Breast epithelium (tissue), 4 donors: ENCODE measurements at regions not wholly inside any gene's neighbourhood (a gene's known extent, or its start where the extent isn't known, plus 50 kb on each side); places are given as distances from the start of the nearest gene placed in this dataset.

Source experiments
- DNase-seq, 2 donors: peaks; one replicate each; pipeline ENCODE4 v3.0.0-alpha.2; 2019; ENCODE audit warnings: low spot score in 2 of 2
- H3K27ac ChIP-seq, 2 donors: fragments of 200-600 bp; sonication (generic) in 1 of 2; one replicate each; pipeline ENCODE4 v1.5.1; 2016 to 2019; ENCODE audit warnings: mild to moderate bottlenecking in 1 of 2
- H3K27me3 ChIP-seq, 2 donors: fragments of 200-600 bp; sonication (generic) in 1 of 2; one replicate each; pipeline versions ENCODE4 v1.5.1 to v1.6.0; 2017 to 2019; ENCODE audit warnings: control low read depth in 1 of 2, mild to moderate bottlenecking in 1 of 2
- H3K36me3 ChIP-seq: fragments of 200-600 bp; one replicate; pipeline ENCODE4 v1.5.1; 2019
- H3K4me1 ChIP-seq, 2 donors: fragments of 200-600 bp; sonication (generic); one replicate each; pipeline ENCODE4 v1.5.1; 2016 to 2019; ENCODE audit warnings: control low read depth in 1 of 2
- H3K4me3 ChIP-seq, 3 donors: fragments of 200-600 bp; sonication (generic); 1 replicate in 2 of 3; 2 replicates in 1 of 3; pipeline ENCODE4 v1.5.1; 2016 to 2019; ENCODE audit warnings: mild to moderate bottlenecking in 3 of 3, moderate library complexity in 2 of 3
- H3K9me3 ChIP-seq, 2 donors: fragments of 200-600 bp; sonication (generic) in 1 of 2; one replicate each; pipeline ENCODE4 v1.5.1; 2016 to 2019; ENCODE audit warnings: control low read depth in 1 of 2
- POLR2A ChIP-seq: fragments of 450-650 bp; IDR thresholded peaks from one replicate; pipeline ENCODE4 v1.6.1; 2016; ENCODE audit warnings: antibody characterized with exemption, mild to moderate bottlenecking, moderate library complexity
- POLR2AphosphoS5 ChIP-seq, 3 donors: sonication (generic); formaldehyde crosslinking; IDR thresholded peaks; one replicate each; pipeline ENCODE4 v1.6.1; 2017; ENCODE audit warnings: antibody characterized with exemption in 3 of 3
- intact Hi-C: fragments of 100-400 bp; cut with DNase I; formaldehyde crosslinking; loops from one replicate; pipeline ENCODE4 v1.15.1; 2023; ENCODE audit warnings: low total_unique reads
- TF ChIP-seq, protein P1 (sequence below), 3 donors: fragments of 450-650 bp; IDR thresholded peaks; one replicate each; pipeline ENCODE4 v1.5.1; 2016 to 2017; ENCODE audit warnings: antibody characterized with exemption in 3 of 3, mild to moderate bottlenecking in 3 of 3, moderate library complexity in 3 of 3

DNA sequence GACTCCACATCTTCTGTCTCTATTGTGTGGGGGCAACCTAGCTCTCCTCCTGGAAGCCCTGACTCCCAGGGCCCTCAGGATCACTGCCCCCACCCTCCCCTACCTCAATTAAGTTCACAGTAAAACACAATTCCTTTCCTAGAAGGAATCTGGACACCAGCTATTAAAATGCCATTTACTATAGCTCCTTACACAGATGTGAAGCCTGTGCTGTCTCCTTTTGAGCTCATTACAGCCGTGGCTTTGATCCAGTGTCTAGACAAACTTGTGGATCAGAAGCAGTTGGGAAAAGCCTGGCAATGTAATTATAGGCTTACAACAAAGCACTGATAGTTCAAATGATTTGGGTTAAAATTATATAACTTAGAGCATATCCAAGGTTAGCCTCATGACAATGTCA is 107.0 kb upstream of the SMIM23 start:
- intact Hi-C loops, result no loop called here
- no peak for DNase-seq
- no peaks in the 10 kb centered on the region for H3K36me3 ChIP-seq

GRCh38 chr5:171680485-171680884 is 105.1 kb upstream of the SMIM23 start:
- Histone ChIP-seq H3K4me3 (no peak overlapping the region), H3K27me3 (peaks cover 0 to 7% of the 10 kb centered on the region in 2 donors), H3K36me3 (no peaks in the 10 kb centered on the region), H3K27ac (no peak overlapping the region), H3K4me1 (no peaks in the 10 kb centered on the region), H3K9me3 (no peaks in the 10 kb centered on the region)
- DNase-seq, result no peak
- intact Hi-C loops, result no loop called here
- no peak for TF ChIP-seq POLR2AphosphoS5 (IDR thresholded peaks at IDR 0.05)
- TF ChIP-seq, protein P1, sequence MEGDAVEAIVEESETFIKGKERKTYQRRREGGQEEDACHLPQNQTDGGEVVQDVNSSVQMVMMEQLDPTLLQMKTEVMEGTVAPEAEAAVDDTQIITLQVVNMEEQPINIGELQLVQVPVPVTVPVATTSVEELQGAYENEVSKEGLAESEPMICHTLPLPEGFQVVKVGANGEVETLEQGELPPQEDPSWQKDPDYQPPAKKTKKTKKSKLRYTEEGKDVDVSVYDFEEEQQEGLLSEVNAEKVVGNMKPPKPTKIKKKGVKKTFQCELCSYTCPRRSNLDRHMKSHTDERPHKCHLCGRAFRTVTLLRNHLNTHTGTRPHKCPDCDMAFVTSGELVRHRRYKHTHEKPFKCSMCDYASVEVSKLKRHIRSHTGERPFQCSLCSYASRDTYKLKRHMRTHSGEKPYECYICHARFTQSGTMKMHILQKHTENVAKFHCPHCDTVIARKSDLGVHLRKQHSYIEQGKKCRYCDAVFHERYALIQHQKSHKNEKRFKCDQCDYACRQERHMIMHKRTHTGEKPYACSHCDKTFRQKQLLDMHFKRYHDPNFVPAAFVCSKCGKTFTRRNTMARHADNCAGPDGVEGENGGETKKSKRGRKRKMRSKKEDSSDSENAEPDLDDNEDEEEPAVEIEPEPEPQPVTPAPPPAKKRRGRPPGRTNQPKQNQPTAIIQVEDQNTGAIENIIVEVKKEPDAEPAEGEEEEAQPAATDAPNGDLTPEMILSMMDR (IDR thresholded peaks at IDR 0.05), result no peak
- no peak for TF ChIP-seq POLR2A

More for the DNA sequence above, 107.0 kb upstream of the SMIM23 start:
- TF ChIP-seq, protein P1 (IDR thresholded peaks at IDR 0.05), result no peak
- no peak for TF ChIP-seq POLR2A
- no peak for TF ChIP-seq POLR2AphosphoS5 (IDR thresholded peaks at IDR 0.05)
- Histone ChIP-seq H3K27me3 (peaks cover 0 to 7% of the 10 kb centered on the region in 2 donors), H3K4me1 (no peaks in the 10 kb centered on the region), H3K4me3 (no peak overlapping the region), H3K9me3 (peaks cover 0 to 4% of the 10 kb centered on the region in 2 donors), H3K27ac (no peak overlapping the region)

GRCh38 chr5:171681061-171681460 is 104.6 kb upstream of the SMIM23 start:
- Histone ChIP-seq H3K4me3 (no peak overlapping the region), H3K27me3 (peaks cover 0 to 7% of the 10 kb centered on the region in 2 donors), H3K27ac (no peak overlapping the region), H3K4me1 (no peaks in the 10 kb centered on the region), H3K36me3 (no peaks in the 10 kb centered on the region), H3K9me3 (no peaks in the 10 kb centered on the region)
- TF ChIP-seq POLR2A, result no peak
- TF ChIP-seq, protein P1 (IDR thresholded peaks at IDR 0.05), result no peak
- TF ChIP-seq POLR2AphosphoS5 (IDR thresholded peaks at IDR 0.05), result no peak
- no peak for DNase-seq
- intact Hi-C loops, result no loop called here

GRCh38 chr5:171681677-171682076 is 103.9 kb upstream of the SMIM23 start:
- H3K4me3 ChIP-seq, result no peak overlapping the region
- H3K9me3 ChIP-seq, result no peaks in the 10 kb centered on the region
- H3K4me1 ChIP-seq, result no peaks in the 10 kb centered on the region
- no peak for DNase-seq
- no peaks in the 10 kb centered on the region for H3K36me3 ChIP-seq
- peaks cover 0 to 7% of the 10 kb centered on the region in 2 donors for H3K27me3 ChIP-seq
- intact Hi-C loops, result no loop called here
- no peak overlapping the region for H3K27ac ChIP-seq
- TF ChIP-seq POLR2A (no peak), POLR2AphosphoS5 (IDR thresholded peaks at IDR 0.05) (no peak)

DNA sequence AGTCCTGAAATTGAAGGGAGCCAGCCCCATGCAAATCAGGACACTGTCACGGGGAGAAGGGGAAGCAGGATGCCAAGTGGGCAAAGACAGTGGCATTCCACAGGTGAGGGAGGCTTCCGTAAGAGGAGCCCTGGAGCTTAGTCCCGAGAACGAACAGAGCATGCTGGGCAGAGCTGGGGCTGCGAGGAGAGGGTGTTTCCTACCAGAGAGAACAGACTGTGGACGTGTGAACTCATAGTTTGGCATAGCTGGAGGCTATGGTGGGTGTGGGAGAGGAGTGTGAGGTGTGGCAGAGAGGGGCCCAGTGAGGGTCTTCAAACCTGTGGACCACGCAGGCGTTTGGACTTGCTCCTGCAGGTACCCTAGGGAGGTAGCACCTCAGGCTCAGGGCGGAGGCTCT is 102.8 kb upstream of the SMIM23 start:
- Histone ChIP-seq H3K9me3 (no peaks in the 10 kb centered on the region), H3K4me1 (no peaks in the 10 kb centered on the region), H3K27me3 (peaks cover 0 to 7% of the 10 kb centered on the region in 2 donors), H3K4me3 (no peak overlapping the region), H3K36me3 (no peaks in the 10 kb centered on the region), H3K27ac (no peak overlapping the region)
- no peak for DNase-seq
- TF ChIP-seq, protein P1 (IDR thresholded peaks at IDR 0.05), result no peak
- TF ChIP-seq POLR2A, result no peak
- no peak for TF ChIP-seq POLR2AphosphoS5 (IDR thresholded peaks at IDR 0.05)
- intact Hi-C loops, result no loop called here

- H3K9me3 ChIP-seq, result no peaks in the 10 kb centered on the region
- TF ChIP-seq, protein P1 (IDR thresholded peaks at IDR 0.05), result no peak
- TF ChIP-seq POLR2AphosphoS5 (IDR thresholded peaks at IDR 0.05) (no peak), POLR2A (no peak)
- no peaks in the 10 kb centered on the region for H3K4me1 ChIP-seq
- intact Hi-C loops, result no loop called here
- H3K27me3 ChIP-seq, result peaks cover 0 to 7% of the 10 kb centered on the region in 2 donors
- H3K27ac ChIP-seq, result no peak overlapping the region
- H3K36me3 ChIP-seq, result no peaks in the 10 kb centered on the region
- DNase-seq, result no peak
- H3K4me3 ChIP-seq, result no peak overlapping the region
These were observed 101.4 kb upstream of the SMIM23 start for GRCh38 chr5:171684169-171684568.
